Panc1 (cell line): ENCODE measurements at regions not wholly inside any gene's neighbourhood (a gene's known extent, or its start where the extent isn't known, plus 50 kb on each side); places are given as distances from the start of the nearest gene placed in this dataset.

Experiments used
- ATAC-seq: fragments of 200-7000 bp; cut with Tn5 transposase; 2 replicates; pipeline ENCODE4 v1.9.1; 2020; ENCODE audit warnings: mild to moderate bottlenecking, moderate library complexity
- BruUV-seq: library from RNA; stranded (reverse); fragments of 400-500 nt; replicated peaks from 2 replicates; lab custom pipeline; 2021; lab: Mats Ljungman, UMichigan
- CTCF ChIA-PET: fragments of 300-600 bp; sonication (Branson Sonifier 250); formaldehyde crosslinking; loops from one replicate; lab custom pipeline; 2022; ENCODE audit warnings: antibody characterized with exemption; lab: Charles Lee
- POLR2A ChIA-PET: fragments of 300-600 bp; sonication (Branson Sonifier 250); formaldehyde crosslinking; loops from one replicate; lab custom pipeline; 2022; ENCODE audit warnings: antibody characterized with exemption; lab: Charles Lee
- DNase-seq: peaks from one replicate; pipeline ENCODE4 v3.0.0-alpha.2; 2010; ENCODE audit warnings: low read depth, low spot score
- H3K27ac ChIP-seq: 2 replicates; pipeline ENCODE4 v1.5.1; 2011; ENCODE audit warnings: mild to moderate bottlenecking, low read length, inconsistent platforms
- H3K27me3 ChIP-seq: fragments of 200-500 bp; sonication (Bioruptor generic); 2 replicates; pipeline ENCODE4 v1.6.0; 2014; ENCODE audit warnings: low read length, inconsistent platforms; ENCODE audit not compliant: control insufficient read depth, insufficient read depth
- H3K36me3 ChIP-seq: fragments of 200-500 bp; sonication (Bioruptor generic); 2 replicates; pipeline ENCODE4 v1.5.1; 2014; ENCODE audit warnings: inconsistent platforms, mild to moderate bottlenecking, low read length, moderate library complexity; ENCODE audit not compliant: control insufficient read depth, insufficient read depth
- H3K4me1 ChIP-seq: 2 replicates; pipeline ENCODE4 v1.5.1; 2011; ENCODE audit warnings: inconsistent platforms, mild to moderate bottlenecking, low read length, moderate library complexity; ENCODE audit not compliant: control insufficient read depth, insufficient read depth
- H3K4me3 ChIP-seq, 2 experiments: 2 replicates each; pipeline ENCODE4 v1.5.1; 2011 to 2012; ENCODE audit warnings: low read depth in 2 of 2, low read length in 2 of 2, mild to moderate bottlenecking in 2 of 2, inconsistent platforms in 1 of 2, moderate library complexity in 1 of 2
- H3K9me3 ChIP-seq: fragments of 200-500 bp; sonication (Bioruptor generic); 2 replicates; pipeline ENCODE4 v1.5.1; 2014; ENCODE audit warnings: low read depth, mild to moderate bottlenecking, inconsistent platforms, low read length, moderate library complexity; ENCODE audit not compliant: control insufficient read depth, insufficient read depth
- POLR2AphosphoS5 ChIP-seq: IDR thresholded peaks from 2 replicates; pipeline ENCODE4 v1.6.1; 2012; ENCODE audit warnings: mild to moderate bottlenecking, low read depth, low read length, moderate library complexity
- REST ChIP-seq, 2 experiments: IDR thresholded peaks; 2 replicates each; pipeline ENCODE4 v1.6.1; 2011 to 2012; ENCODE audit warnings: low read depth in 2 of 2, control low read depth in 1 of 2, low read length in 1 of 2, mild to moderate bottlenecking in 1 of 2, moderate library complexity in 1 of 2; ENCODE audit not compliant: insufficient read depth in 1 of 2
- SIN3A ChIP-seq: IDR thresholded peaks from 2 replicates; pipeline ENCODE4 v1.6.1; 2012; ENCODE audit warnings: low read depth, mild to moderate bottlenecking, low read length, moderate library complexity, borderline replicate concordance; ENCODE audit not compliant: insufficient read depth
- TCF7L2 ChIP-seq: IDR thresholded peaks from 2 replicates; pipeline ENCODE4 v1.6.1; 2011; ENCODE audit warnings: mild to moderate bottlenecking, low read depth, low read length, inconsistent platforms
- in situ Hi-C: cut with HindIII; loops from 2 replicates; pipeline ENCODE4 v1.10.0; 2016; ENCODE audit warnings: low sequenced_read_pairs, low pct_unique_long_range_greater_than_20kb
- intact Hi-C: fragments of 100-400 bp; cut with micrococcal nuclease; formaldehyde crosslinking; loops from one replicate; pipeline ENCODE4 v1.10.0; 2022; ENCODE audit not compliant: unreplicated experiment
- TF ChIP-seq, protein P1 (sequence below): fragments of 450-650 bp; IDR thresholded peaks from 2 replicates; pipeline ENCODE4 v1.5.1; 2017; ENCODE audit warnings: mild to moderate bottlenecking

GRCh38 chr1:63064135-63064534, 258.2 kb upstream of the FOXD3 start:
- Histone ChIP-seq H3K4me1 (no peaks in the 10 kb centered on the region), H3K9me3 (no peaks in the 10 kb centered on the region), H3K36me3 (no peaks in the 10 kb centered on the region), H3K4me3 (no peak overlapping the region), H3K27me3 (no peaks in the 10 kb centered on the region), H3K27ac (no peak overlapping the region)
- BruUV-seq = no TSS peak
- no peak for DNase-seq
- ChIA-PET CTCF (no interaction called here), POLR2A (no interaction called here)
- intact Hi-C loops = no loop called here
- no peak for ATAC-seq
- TF ChIP-seq REST (IDR thresholded peaks at IDR 0.05; ENCODE audit: insufficient read depth in 1 of 2, low read depth in 2 of 2, low read length in 1 of 2) = no peak
- no peak for TF ChIP-seq SIN3A
- no peak for TF ChIP-seq POLR2AphosphoS5
- TF ChIP-seq, protein P1, sequence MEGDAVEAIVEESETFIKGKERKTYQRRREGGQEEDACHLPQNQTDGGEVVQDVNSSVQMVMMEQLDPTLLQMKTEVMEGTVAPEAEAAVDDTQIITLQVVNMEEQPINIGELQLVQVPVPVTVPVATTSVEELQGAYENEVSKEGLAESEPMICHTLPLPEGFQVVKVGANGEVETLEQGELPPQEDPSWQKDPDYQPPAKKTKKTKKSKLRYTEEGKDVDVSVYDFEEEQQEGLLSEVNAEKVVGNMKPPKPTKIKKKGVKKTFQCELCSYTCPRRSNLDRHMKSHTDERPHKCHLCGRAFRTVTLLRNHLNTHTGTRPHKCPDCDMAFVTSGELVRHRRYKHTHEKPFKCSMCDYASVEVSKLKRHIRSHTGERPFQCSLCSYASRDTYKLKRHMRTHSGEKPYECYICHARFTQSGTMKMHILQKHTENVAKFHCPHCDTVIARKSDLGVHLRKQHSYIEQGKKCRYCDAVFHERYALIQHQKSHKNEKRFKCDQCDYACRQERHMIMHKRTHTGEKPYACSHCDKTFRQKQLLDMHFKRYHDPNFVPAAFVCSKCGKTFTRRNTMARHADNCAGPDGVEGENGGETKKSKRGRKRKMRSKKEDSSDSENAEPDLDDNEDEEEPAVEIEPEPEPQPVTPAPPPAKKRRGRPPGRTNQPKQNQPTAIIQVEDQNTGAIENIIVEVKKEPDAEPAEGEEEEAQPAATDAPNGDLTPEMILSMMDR = no peak
- no peak for TF ChIP-seq TCF7L2
- in situ Hi-C loops = no loop called here

DNA sequence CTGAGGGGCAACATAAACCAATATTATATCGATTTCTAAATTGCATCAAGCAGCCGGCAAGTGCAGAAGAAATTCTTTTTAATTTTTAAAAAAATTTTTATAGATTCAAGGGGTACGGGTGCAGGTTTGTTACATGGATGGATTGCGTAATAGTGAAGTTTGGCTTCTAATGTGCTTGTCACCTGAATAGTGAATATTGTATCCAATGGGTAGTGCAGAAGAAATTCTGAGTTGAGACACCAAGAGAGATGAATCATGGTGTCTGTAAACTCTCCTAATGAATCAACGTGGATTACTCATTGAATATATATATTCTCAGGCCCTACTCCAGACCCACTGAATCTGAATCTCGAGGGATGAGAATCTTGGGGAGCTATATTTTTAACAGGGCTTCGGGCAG, 253.7 kb upstream of the FOXD3 start:
- DNase-seq (no peak), ATAC-seq (no peak)
- in situ Hi-C loops (no loop called here), intact Hi-C loops (no loop called here)
- Histone ChIP-seq H3K4me3 (no peak overlapping the region), H3K9me3 (no peaks in the 10 kb centered on the region), H3K36me3 (no peaks in the 10 kb centered on the region), H3K4me1 (peaks cover 2% of the 10 kb centered on the region; the same call in 1 of the 2 replicates), H3K27me3 (peaks cover 22% of the 10 kb centered on the region), H3K27ac (no peak overlapping the region)
- ChIA-PET POLR2A (no interaction called here), CTCF (no interaction called here)
- no TSS peak for BruUV-seq
- TF ChIP-seq, protein P1 = no peak
- TF ChIP-seq TCF7L2 = no peak
- TF ChIP-seq SIN3A = no peak
- TF ChIP-seq POLR2AphosphoS5 = no peak
- no peak for TF ChIP-seq REST (IDR thresholded peaks at IDR 0.05; ENCODE audit: insufficient read depth in 1 of 2, low read depth in 2 of 2, low read length in 1 of 2)
